ENCODE measurements at regions not wholly inside any gene's neighbourhood (a gene's known extent, or its start where the extent isn't known, plus 50 kb on each side); places are given as distances from the start of the nearest gene placed in this dataset.

DNA sequence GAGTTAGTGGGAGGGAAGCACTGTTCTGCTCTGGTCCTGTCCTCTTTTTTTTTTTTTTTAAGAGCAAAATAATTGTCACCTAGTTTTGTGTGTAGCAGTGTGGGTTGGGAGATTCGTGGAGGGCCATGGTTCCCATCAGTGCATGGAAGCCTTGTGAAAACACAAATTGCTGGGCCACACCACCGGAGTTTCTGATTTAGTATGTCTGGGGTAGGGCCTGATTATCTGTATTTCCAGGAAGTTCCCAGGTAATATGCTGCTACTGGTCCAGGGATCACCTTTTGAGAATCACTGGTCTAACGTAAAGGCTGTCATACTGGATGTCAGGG lies 191.3 kb downstream of the GATA3 start:
- H3K4me2 ChIP-seq, result no peak overlapping the region
- no peak for DNase-seq (ENCODE audit: low spot score)
- no peaks in the 10 kb centered on the region for H3K9me3 Mint-ChIP-seq
- H3K9ac ChIP-seq, result no peak overlapping the region
- H3K27me3 Mint-ChIP-seq (ENCODE audit: insufficient read depth, low read depth), result no peaks in the 10 kb centered on the region
- no peak overlapping the region for H2AFZ ChIP-seq (replicated peaks)
- TF ChIP-seq EZH2phosphoT487 (IDR thresholded peaks at IDR 0.05) (no peak), EZH2 (IDR thresholded peaks at IDR 0.05) (no peak)
- TF ChIP-seq, protein P1, sequence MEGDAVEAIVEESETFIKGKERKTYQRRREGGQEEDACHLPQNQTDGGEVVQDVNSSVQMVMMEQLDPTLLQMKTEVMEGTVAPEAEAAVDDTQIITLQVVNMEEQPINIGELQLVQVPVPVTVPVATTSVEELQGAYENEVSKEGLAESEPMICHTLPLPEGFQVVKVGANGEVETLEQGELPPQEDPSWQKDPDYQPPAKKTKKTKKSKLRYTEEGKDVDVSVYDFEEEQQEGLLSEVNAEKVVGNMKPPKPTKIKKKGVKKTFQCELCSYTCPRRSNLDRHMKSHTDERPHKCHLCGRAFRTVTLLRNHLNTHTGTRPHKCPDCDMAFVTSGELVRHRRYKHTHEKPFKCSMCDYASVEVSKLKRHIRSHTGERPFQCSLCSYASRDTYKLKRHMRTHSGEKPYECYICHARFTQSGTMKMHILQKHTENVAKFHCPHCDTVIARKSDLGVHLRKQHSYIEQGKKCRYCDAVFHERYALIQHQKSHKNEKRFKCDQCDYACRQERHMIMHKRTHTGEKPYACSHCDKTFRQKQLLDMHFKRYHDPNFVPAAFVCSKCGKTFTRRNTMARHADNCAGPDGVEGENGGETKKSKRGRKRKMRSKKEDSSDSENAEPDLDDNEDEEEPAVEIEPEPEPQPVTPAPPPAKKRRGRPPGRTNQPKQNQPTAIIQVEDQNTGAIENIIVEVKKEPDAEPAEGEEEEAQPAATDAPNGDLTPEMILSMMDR (IDR thresholded peaks at IDR 0.05), result no peak
- no peak overlapping the region for H3K27ac Mint-ChIP-seq
- no peak overlapping the region for H3K27ac ChIP-seq
- no peaks in the 10 kb centered on the region for H3K36me3 Mint-ChIP-seq
- no peaks in the 10 kb centered on the region for H3K4me1 ChIP-seq
- no peak overlapping the region for H3K4me3 Mint-ChIP-seq
- no peak overlapping the region for H3K4me3 ChIP-seq
- no peaks in the 10 kb centered on the region for H3K4me1 Mint-ChIP-seq
- no peaks in the 10 kb centered on the region for H3K9me3 ChIP-seq (ENCODE audit: low read depth)
- H3K36me3 ChIP-seq, result no peaks in the 10 kb centered on the region
- no peaks in the 10 kb centered on the region for H3K27me3 ChIP-seq
- no peaks in the 10 kb centered on the region for H3K79me2 ChIP-seq (ENCODE audit: low read depth)
- no peaks in the 10 kb centered on the region for H3F3A ChIP-seq (ENCODE audit: low read depth)
- no peaks in the 10 kb centered on the region for H4K20me1 ChIP-seq (ENCODE audit: low read depth)

DNA sequence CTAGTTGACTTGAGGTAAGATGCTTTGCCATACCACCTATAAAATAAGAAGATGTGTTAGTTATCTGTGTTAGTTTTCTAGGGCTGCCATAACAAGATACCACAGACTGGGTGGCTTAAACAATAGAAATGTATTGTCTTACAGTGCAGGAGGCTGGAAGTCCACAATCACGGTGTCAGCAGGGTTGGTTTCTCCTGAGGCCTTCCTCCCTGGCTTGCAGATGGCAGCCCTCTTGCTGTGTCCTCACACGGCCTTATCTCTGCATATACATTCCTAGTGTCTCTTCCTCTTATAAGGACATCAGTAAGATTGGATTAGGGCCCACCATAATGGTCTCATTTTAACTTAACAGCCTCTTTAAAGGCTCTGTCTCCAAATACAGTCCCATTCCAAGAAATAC lies 192.1 kb downstream of the GATA3 start:
- no peak for DNase-seq (ENCODE audit: low spot score)
- H3K79me2 ChIP-seq (ENCODE audit: low read depth), result no peaks in the 10 kb centered on the region
- Mint-ChIP-seq H3K27ac (no peak overlapping the region), H3K9me3 (no peaks in the 10 kb centered on the region), H3K4me3 (no peak overlapping the region), H3K27me3 (ENCODE audit: insufficient read depth, low read depth) (no peaks in the 10 kb centered on the region), H3K4me1 (no peaks in the 10 kb centered on the region), H3K36me3 (no peaks in the 10 kb centered on the region)
- no peaks in the 10 kb centered on the region for H3K27me3 ChIP-seq
- no peak overlapping the region for H3K4me3 ChIP-seq
- no peak overlapping the region for H3K9ac ChIP-seq
- H3K9me3 ChIP-seq (ENCODE audit: low read depth), result no peaks in the 10 kb centered on the region
- TF ChIP-seq, protein P1 (IDR thresholded peaks at IDR 0.05), result no peak
- TF ChIP-seq EZH2 (IDR thresholded peaks at IDR 0.05), result no peak
- no peak for TF ChIP-seq EZH2phosphoT487 (IDR thresholded peaks at IDR 0.05)
- no peaks in the 10 kb centered on the region for H3F3A ChIP-seq (ENCODE audit: low read depth)
- no peak overlapping the region for H2AFZ ChIP-seq (replicated peaks)
- no peak overlapping the region for H3K27ac ChIP-seq
- H3K36me3 ChIP-seq, result no peaks in the 10 kb centered on the region
- H3K4me2 ChIP-seq, result no peak overlapping the region
- H3K4me1 ChIP-seq, result no peaks in the 10 kb centered on the region
- no peaks in the 10 kb centered on the region for H4K20me1 ChIP-seq (ENCODE audit: low read depth)

DNA sequence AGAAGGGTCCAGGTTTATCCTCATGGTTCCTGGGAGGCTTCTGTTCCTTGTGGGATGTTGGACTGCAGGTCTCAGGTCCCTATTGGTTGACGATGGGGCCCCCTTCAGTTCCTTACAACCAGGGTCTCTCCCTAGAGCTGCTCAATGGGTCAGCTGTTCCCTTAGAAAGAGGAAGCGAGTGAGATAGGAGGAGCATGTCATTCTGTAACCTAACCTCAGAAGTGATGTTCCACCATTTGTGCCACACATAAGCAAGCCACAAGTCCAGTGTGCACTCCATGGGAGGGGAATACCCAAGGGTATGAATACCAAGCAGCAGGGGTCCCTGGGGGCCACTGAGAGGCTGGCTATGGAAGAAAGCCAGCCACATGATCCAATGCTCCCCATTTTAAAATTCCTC lies 192.7 kb downstream of the GATA3 start:
- Mint-ChIP-seq H3K36me3 (no peaks in the 10 kb centered on the region), H3K4me1 (no peaks in the 10 kb centered on the region)

More for the DNA sequence above, 192.7 kb downstream of the GATA3 start:
- Histone ChIP-seq H3K79me2 (ENCODE audit: low read depth) (no peaks in the 10 kb centered on the region), H3K36me3 (no peaks in the 10 kb centered on the region), H3K4me1 (no peaks in the 10 kb centered on the region), H3K4me2 (no peak overlapping the region), H3K4me3 (no peak overlapping the region), H3K27ac (no peak overlapping the region), H3K27me3 (no peaks in the 10 kb centered on the region), H3F3A (ENCODE audit: low read depth) (no peaks in the 10 kb centered on the region), H3K9ac (no peak overlapping the region), H4K20me1 (ENCODE audit: low read depth) (no peaks in the 10 kb centered on the region), H3K9me3 (ENCODE audit: low read depth) (no peaks in the 10 kb centered on the region), H2AFZ (replicated peaks) (no peak overlapping the region)
- H3K27me3 Mint-ChIP-seq (ENCODE audit: insufficient read depth, low read depth), result no peaks in the 10 kb centered on the region
- H3K27ac Mint-ChIP-seq, result no peak overlapping the region
- no peak overlapping the region for H3K4me3 Mint-ChIP-seq
- TF ChIP-seq EZH2 (IDR thresholded peaks at IDR 0.05) (no peak), EZH2phosphoT487 (IDR thresholded peaks at IDR 0.05) (no peak)
- TF ChIP-seq, protein P1 (IDR thresholded peaks at IDR 0.05), result no peak
- no peak for DNase-seq (ENCODE audit: low spot score)
- no peaks in the 10 kb centered on the region for H3K9me3 Mint-ChIP-seq

Measured in neural progenitor cell (in vitro differentiated cells).